ENCODE measurements at regions not wholly inside any gene's neighbourhood (a gene's known extent, or its start where the extent isn't known, plus 50 kb on each side); places are given as distances from the start of the nearest gene placed in this dataset.
"Not testable (repeated sequence)": the region's sequence is repeated elsewhere in the genome, so short reads cannot be mapped to it uniquely, and the experiment has no call there.

DNA sequence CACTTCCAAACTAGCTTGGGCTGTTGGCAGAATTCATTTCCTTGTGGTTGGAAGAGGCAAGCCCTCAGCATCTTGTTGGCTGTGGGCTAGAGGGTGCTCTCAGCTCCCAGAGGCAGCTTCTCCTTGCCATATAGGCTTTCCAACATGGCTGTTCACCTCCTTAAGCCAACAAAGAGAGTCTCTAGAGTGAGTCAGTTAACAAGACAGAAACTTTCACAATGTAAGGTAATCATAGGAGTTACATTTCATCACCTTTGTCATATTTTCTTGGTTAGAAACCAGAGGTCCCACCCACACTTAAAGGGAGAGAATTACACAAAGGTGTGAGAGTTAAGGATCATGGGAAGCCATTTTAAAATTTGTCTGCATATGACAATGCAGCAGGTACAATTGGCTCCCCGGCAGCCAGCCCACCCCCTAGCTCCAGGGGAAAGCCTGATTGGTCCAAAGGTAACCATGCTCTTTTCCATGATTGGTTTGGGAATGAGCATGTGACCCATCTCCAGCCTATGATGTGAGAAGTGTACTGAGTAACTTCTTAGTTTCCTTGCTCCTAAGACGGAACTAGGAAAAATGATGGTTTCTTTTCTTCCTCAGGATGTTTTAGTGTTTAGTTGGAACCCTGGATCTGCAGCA lies 109.8 kb upstream of the MSX2 start:
- no peak for DNase-seq

DNA sequence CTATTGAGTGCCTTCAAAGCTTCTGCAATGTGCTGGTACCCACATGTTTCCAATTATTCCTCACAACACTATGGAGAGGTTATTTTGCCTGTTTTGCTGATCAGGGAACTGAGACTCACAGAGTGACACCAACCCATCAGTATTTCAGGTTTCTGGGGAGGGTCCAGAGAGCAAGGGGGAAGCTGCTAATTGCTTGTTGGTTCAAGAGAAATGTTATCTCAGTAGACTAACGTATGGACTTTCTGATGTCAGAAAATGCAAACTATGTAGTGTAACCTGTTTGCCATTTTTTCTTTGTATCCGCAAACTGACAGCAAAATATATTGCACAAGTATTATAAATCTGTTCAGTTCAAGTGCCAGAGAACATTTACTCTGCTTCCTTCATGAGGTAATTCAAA lies 108.3 kb upstream of the MSX2 start:
- DNase-seq, result no peak

DNA sequence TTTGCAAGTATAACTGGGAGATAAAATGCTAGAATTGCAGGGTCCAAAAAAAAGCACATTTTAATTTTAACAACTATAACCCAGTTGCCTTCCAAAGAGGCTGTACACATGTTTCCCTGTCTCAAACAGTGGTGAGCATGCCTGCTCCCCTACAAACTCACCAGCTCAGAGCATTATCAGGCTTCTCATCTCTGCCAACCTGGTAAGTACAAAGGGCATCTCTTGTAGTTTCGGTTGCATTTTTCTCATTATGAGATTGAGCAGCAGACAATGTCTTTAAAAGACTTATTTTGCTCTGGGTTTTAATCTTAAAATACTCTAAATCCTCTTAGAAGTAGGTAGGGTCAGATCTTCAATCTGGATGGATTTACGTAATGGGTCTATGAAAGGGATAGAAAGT lies 107.1 kb upstream of the MSX2 start:
- DNase-seq, result no peak

DNA sequence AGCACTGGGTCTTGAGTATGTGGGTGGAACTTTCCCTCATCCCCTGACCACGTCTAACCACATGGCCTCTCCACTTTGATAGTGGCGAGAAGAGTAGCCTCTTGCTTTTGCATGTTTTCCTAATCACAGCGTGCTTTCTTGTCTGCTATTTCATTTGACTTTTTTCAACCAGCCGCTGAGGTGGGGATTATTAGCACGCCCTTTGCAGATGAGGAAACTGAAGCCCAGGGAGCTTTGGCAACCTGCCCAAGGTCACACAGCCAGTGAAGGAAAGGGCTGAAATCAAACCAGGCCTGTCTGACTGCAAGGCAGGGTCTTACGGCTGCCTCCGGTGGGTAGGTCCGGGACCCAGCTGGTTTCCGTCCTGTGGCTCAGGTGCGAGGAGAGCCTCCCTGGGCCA lies 106.5 kb upstream of the MSX2 start:
- DNase-seq, result no peak

DNA sequence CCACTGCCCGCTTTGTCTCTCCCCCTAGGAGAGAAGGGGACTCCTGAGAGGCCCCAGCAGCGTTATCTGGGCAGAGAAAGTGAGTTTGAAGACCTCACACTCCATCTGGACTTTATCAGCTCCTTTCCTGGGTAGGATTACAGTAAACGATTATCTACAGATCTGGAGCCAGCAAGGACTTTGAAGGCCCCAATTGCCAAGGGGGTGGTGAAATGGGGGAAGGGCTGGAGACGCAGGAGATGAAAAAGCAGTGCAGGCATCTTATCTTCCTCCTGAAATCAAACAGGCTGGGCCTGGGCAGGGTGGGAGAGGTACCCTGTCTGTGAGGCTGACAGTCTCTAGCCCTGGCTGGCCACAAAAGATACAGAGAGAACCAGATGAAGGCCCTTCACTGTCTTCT lies 105.8 kb upstream of the MSX2 start:
- DNase-seq, result no peak

DNA sequence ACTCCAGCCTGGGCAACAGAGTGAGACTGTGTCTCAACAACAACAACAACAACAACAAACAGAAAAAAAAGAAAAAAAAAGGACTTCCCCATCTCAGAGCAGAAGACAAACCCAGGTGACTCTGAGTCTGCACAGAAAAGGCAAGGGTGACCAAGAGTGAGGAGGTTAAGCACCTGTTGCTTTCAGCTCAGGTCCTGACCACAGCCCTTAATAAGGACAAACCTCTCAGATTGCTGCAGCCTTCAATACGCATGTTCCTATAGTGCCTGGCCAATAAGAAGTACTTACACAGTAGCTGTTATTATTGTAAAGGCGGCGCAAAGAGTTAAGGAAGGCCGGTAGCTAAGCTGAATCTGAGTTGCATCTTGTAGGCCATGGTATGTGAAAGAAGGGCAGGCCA lies 102.3 kb upstream of the MSX2 start:
- no peak for DNase-seq

DNA sequence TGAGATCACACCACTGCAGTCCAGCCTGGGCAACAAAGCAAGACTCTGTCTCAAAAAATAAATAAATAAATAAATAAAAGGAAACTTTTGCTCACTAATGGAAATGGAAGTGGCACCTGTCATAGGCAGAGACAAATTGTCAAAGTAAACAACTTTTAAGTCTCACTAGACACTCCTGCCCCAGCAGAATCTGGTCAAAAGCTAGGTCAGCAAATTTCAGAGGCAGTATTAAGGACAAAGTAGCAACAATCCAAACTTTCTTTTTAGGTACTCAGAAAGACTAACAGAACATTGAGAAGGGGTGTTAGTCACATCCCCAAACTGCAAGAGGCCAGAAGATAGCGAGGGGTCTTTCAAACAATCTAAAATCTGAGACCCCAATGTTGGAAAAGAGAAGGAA lies 101.4 kb upstream of the MSX2 start:
- no peak for DNase-seq

DNA sequence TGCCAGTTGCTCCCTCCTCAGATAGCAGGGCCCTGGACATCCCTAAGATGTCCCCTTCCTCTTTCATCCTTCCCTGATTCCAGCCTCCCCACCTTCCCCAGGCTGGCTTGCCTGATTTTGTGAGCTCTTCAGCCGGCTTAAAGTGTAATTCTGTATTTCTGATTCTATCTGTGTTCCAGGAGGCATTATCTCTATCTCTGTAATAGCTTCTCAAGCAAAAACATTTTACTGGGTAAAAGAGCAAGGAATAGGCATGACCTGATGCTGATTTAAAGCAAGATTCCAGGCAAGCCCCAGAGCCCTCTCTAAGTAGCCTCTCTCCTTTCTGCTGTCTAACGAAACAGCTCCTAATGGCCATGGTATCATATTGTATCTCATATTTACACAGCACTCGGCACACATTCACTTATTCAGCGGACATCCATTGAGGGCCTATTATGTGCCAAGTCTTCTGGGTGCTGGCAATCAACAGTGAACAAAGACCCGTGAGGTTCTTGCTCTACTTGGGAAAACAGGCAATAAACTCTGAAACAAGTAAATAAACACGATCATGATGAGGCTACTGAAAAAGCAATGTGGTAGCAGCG lies 100.9 kb upstream of the MSX2 start:
- no peak for DNase-seq

DNA sequence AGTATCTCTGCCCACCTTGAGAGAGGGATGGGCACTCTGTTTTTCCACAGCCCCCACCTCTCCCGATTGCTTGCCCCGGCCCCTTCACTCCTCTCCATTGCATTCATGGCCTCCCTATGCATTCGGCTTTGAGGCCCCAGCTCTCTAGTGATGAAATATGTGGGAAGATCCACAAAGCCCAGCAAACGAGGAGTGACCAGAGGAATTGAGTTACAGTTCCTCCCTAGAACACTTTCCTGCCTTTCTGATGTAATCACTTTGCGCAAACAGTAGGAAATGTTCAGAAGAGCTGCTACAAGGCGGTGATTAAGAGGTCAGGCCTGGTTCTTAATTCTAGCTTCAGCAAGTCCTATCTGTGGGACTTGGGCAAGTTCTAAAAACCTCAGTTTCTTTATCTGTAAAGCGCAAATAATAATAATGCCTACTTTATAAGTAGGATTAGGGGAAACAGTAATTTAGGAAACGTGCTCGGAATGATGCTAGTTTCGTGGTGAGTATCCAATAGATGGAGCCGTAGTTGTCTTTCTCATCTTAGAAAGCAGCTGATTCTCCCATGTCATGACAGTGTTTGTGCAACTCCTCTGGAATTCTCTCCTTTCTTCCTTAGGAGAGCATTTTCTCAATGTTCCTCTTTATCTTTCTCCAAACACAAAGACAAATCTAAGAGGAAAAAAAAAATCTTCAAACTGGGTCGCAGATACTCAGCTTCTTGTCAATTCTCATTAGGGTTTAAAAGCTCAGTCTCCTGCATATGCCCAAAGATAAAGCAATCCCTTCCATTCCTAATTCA lies 99.5 kb upstream of the MSX2 start:
- DNase-seq, result no peak

DNA sequence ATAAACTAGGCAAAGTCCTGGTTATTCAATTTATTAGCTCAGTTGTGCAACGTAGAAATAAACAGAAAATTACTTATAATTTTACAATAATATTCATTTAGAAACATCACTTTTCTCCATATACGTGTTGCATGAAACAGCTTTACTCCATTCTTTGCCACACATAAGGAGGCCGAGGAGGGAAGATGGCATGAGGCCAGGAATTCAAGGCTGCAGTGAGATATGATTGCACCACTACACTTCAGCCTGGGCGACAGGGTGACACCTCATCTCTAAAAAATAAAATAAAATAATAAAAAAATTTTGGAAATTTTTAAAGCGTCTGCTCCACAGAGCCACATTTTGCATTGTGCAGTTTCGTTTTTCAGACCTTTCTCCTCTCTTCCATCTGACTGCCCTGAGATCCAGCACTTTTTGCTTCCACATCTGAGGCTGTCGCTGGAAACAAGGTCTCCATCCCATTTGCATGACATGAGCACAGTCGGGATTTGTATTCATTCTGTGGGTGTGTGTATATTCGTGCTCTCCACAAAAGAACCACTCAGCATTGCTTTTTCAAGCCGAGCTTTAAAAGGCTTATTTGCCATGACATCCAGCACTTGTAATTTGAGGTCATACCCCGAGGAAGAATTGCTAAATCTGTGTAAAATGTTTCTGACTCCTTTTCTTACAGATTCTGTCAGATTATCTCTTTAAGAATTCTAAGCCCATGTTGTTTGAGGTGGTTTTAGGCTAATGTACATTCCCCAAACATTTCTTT lies 98.6 kb upstream of the MSX2 start:
- no peak for DNase-seq

DNA sequence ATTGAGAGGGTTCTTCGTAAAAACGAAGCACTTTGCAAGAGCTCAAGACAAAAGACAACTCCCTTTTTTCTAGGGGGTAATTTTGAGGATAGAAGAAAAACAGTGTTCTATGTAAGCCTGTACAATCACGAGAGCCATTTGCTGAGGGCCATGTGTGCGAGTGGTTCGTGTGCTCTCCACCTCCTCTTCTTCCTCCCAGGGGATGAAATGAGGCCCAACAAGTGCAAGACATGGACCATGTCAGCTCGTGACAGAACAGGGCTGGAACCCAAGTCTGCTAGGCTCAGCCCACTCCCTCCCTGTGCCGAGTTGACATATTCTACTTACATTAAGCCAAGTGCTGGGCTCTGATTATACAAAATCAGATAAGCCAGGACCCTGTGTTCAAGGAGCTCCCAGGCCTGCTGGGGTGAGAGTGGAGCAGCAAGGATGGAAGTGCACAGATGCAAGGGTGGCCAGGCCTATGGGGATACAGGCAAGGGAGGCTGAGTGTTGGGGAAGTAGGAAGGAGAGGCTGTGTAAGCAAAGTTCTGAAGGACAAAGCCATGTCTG lies 97.9 kb upstream of the MSX2 start:
- DNase-seq, result no peak

DNA sequence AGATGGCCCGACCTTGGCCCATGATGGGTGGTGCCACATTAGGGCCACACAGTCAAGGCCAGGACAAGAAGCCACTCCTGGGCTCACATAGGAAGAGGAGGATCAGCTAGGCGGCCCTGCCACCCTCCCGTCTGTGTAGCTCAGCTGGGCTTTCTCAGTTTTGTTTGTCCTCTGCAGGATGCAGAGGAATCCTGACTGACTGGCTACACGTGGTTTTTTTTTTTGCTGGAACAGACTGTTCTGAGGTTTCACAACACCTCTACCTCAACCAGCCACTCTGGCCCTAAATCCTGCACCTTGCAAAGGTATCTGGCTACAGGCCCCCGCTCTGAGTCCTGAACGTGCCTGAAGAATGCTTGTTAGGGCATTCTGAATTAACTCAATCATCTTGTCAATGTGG lies 88.3 kb upstream of the MSX2 start:
- DNase-seq, result no peak

DNA sequence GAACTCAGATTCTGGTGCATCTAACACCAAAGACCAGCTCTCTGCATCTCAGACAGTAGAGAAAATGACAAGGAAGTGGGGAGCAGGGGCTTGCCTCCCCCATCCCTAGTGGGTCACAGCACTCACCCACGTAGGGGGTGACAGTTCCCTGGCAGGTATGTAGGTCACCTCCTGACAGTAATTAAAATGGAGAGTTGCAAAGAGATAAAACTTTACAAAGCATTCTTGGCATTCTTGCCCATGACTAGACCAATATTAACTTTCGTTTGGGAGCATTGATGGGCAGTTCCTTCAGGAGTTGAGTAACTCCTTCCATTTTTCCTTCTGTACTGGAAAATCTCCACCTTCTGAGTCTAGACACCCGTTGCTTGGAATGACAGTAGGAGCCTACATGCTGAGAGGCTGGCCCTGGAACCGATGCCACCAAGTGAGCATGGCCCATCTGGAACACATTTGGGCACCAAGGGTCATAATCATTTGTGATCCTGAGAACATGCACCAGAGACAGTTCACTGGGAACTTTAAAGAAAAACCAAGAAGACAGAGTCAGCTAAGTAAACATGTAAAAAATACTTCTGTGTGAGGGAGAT lies 81.5 kb upstream of the MSX2 start:
- DNase-seq, result no peak

DNA sequence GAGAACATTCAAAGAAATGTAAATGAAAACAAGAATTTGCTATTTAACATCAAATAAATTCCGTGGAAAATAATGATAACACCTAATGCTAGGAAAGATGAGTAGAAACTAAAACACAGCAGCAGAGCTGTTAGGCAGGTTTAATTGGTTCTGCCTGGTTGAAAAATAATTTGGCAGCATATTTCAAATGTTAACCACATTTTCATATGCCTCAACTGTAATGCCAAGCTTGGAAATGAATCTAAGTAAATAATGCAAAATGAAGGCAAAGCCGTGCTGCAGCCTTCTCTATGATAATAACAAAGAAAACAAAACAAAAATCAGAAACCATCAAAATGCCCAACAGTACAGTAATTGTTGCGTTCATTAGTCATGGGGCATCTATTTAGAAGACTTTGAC lies 79.9 kb upstream of the MSX2 start:
- no peak for DNase-seq

DNA sequence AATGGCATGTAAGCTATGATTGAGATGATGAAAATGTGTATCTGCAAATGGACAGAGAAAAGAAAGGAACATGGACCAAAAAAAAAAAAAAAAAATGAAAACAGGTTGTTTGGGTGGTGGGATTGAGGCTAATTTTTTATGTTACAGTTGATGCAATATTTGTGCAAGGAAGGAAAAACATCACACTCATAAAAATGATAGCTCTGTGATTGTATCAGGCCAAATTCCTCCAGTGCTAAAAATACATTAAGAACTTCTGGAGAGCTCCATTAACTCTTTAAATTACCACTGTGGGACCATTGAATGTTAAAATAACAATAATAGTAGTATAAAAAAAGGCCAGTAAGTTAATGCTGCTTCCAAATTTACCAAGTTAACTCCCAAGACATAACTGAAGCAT lies 79.5 kb upstream of the MSX2 start:
- DNase-seq, result no peak

DNA sequence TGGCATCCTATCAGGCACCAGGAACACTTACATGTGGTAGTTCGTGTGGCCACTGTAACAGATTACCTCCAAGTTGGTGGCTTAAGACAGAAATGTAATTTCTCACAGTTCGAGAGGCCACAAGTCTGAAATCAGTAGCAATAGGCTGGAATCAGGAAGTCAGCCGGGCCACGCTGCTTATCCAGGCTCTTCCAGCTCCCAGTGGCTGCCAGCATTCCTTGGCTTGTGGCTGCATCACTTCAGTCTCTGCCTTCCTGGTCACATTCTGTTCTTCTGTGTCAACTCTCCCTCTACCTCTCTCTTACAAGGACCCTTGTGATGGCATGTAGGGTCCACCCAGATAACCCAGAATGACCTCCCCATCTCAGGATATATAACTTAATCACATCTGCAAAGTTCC lies 78.7 kb upstream of the MSX2 start:
- no peak for DNase-seq

DNA sequence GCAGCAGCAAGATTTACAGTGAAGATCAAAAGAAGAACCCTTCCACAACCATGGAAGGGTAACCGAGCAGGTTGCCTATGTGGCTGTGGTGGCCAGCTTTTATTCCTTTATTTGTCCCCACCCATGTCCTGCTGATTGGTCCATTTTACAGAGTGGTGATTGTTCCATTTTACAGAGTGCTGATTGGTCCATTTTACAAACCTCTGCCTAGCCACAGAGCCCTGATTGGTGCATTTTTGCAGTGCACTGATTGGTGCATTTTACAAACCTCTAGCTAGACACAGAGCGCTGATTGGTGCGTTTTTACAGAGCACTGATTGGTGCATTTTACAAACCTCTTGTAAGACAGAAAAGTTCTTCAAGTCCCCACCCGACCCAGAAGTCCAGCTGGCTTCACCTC lies 75.8 kb upstream of the MSX2 start:
- not testable (repeated sequence) for DNase-seq

DNA sequence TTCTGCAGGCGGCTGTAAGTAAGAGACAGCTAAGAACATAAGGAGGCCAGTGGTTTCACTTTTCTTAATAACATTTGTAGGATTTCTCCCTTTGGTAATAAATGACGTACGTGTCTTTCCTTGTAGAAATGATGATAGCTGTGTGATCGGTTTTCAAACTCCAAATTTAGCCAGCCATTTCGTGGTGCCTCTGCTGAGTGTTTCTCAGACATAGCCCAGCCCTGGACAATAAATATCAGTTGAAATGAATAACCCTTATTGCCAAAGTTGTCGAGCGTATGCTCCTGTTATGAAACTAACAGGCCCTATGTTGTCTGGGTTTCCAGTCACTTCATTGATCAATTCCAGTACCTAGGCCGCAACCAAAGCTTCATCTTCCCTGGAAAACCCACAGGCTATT lies 75.0 kb upstream of the MSX2 start:
- DNase-seq, result no peak

DNA sequence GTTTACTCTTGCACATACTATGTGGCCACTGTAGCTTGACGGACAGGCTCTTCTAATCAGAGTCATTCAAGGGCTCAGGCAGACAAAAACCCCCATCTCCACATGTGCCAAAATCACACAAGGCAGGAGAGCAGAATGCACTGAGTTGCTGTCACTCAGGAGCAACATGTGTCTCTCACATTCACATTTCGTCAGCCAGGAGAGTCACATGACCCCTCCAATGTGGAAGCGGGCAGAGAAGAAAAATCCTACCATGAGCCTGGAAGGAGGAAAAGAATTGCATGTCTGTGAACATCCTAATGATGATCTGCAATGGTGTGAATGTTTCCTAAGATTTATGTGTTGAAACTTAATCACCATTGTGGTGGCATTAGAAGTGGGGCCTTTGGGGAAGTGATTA lies 69.9 kb upstream of the MSX2 start:
- no peak for DNase-seq

DNA sequence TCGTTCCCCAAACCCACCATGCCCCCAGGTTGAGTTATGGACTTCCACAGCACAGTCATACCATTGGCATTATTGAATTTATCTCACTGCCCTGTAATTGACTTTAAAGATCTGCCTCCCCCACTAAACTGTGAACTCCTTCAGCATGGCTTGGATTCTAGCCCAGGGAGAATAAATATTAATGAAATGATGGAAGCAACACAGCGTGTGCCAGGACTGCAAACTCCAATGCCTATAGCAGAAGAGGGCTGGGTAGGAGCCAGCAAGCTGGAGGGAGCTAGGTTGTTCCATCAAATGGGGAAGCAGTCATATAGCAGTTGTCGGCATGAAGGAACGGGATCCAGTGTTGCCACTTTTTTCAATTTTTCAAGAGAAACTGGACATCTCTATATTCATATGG lies 69.0 kb upstream of the MSX2 start:
- DNase-seq, result no peak

DNA sequence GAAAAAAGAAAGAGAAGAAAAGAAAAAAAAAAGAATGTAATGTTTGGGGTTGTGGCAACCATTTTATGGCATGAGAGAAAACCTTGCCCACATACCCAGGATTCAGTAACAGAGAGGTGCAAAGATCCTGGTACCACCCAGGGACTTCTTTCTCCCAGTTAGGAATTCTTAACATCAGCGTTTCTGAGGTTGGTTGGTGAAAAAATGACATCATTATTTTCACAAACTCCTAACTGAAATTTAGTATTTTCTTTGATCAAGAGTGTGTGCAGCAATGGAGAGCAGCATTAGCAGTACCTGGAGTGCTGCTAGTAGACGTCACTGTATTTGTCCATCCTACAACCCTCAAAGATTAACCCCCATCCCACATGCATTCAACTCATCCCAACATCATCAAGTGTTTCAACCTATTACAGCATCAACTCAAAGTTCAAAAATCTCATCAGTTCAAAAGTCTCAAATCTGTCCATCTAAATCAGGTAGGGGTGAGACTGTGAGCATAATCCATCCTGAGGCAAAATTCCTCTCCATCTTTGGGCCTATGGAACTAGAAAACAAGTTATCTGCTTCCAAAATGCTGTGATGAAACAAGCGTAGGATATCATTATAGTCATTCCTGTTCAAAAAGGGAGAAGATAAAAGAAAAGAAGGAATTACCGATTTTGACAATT lies 60.1 kb upstream of the MSX2 start:
- DNase-seq, result no peak

DNA sequence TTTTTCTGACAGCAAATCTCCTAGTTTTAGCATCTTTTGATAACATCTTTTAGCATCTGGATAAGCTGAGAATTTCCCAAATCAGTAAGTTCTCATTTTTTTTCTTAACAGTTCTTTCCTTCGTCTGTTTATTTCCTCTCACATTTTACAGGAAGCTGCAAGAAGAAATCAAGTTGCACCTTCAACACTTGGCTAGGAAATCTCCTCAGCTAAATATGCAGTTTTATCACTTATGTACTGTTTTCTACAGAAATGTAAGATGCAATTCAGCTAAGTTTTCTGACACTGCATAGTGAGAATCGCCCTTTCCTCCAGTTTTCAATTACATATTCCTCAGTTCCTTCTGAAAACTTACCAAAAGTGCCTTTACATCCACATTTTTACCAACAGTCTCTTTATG lies 59.0 kb upstream of the MSX2 start:
- DNase-seq, result no peak

DNA sequence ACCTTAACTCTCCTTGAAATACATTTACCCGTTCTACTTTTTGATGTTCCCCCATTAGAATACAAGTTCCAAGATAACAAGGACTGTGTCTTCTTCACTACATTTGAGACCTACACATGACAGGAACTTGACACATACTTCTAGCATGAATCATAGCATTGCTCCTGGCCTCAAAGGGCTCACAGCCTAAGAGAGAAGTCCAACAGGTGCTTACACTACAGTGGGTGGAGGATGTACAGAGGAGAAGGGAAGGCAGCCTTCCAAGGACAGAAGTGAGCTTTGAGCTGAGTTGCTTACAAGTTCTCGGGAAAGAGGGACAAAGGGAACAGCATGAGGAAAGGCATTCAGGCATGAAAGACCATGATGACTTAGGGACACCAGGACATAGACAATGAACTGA lies 56.9 kb upstream of the MSX2 start:
- DNase-seq, result no peak
